Stomach smooth muscle (tissue), 2 donors: ENCODE measurements at regions not wholly inside any gene's neighbourhood (a gene's known extent, or its start where the extent isn't known, plus 50 kb on each side); places are given as distances from the start of the nearest gene placed in this dataset.

ENCODE experiments used
- H3K27ac ChIP-seq: one replicate; pipeline ENCODE4 v1.7.0; 2013; ENCODE audit warnings: mild to moderate bottlenecking, low read length, inconsistent platforms
- H3K27me3 ChIP-seq, 2 donors: one replicate each; pipeline ENCODE4 v1.7.0; 2013; ENCODE audit warnings: low read length in 2 of 2; ENCODE audit not compliant: insufficient read depth in 2 of 2, control insufficient read depth in 1 of 2
- H3K36me3 ChIP-seq, 2 donors: one replicate each; pipeline ENCODE4 v1.7.0; 2013; ENCODE audit warnings: low read length in 2 of 2; ENCODE audit not compliant: control insufficient read depth in 2 of 2, insufficient read depth in 2 of 2
- H3K4me1 ChIP-seq: one replicate; pipeline ENCODE4 v1.7.0; 2013; ENCODE audit warnings: low read length; ENCODE audit not compliant: control insufficient read depth, insufficient read depth
- H3K4me3 ChIP-seq, 2 donors: one replicate each; pipeline ENCODE4 v1.7.0; 2013; ENCODE audit warnings: low read length in 2 of 2
- H3K9ac ChIP-seq, 2 donors: one replicate each; pipeline ENCODE4 v1.7.0; 2013; ENCODE audit warnings: low read length in 2 of 2, mild to moderate bottlenecking in 1 of 2
- H3K9me3 ChIP-seq, 2 donors: one replicate each; pipeline ENCODE4 v1.7.0; 2013; ENCODE audit warnings: low read length in 2 of 2; ENCODE audit not compliant: control insufficient read depth in 2 of 2
- donor health status: healthy.
- donor health status: Pancreatic carcinoma.

GRCh38 chr6:56345376-56345995, 98.1 kb upstream of the COL21A1 start:
- H3K36me3 ChIP-seq: no peaks in the 10 kb centered on the region
- no peak overlapping the region for H3K27ac ChIP-seq
- no peaks in the 10 kb centered on the region for H3K4me1 ChIP-seq
- H3K9ac ChIP-seq: no peak overlapping the region
- H3K4me3 ChIP-seq: no peak overlapping the region
- no peaks in the 10 kb centered on the region for H3K9me3 ChIP-seq
- no peaks in the 10 kb centered on the region for H3K27me3 ChIP-seq

DNA sequence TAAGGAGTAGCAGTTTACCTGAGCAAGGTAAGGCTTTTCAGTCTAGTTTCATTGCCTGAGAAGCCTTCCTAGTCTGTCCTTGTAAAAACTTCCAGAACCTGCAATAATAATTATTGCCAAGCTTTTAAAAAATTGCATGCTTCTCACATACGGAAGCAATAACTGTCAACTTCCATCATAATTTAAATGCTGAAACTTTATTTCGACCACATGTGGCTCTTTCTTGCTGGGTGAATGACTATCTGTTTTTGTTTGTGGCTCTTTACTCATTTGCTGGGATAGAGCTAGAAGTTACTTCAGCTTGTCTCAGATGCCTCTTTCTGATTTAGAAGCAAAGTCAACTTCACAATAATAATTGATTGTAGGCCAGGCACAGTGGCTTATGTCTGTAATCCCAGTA, 95.9 kb upstream of the COL21A1 start:
- Histone ChIP-seq H3K36me3 (no peaks in the 10 kb centered on the region), H3K27me3 (no peaks in the 10 kb centered on the region), H3K4me1 (no peaks in the 10 kb centered on the region), H3K9me3 (no peaks in the 10 kb centered on the region), H3K4me3 (no peak overlapping the region), H3K27ac (no peak overlapping the region), H3K9ac (no peak overlapping the region)

GRCh38 chr6:56339524-56339923, 92.1 kb upstream of the COL21A1 start:
- H3K4me3 ChIP-seq: no peak overlapping the region
- H3K9me3 ChIP-seq: no peaks in the 10 kb centered on the region
- no peaks in the 10 kb centered on the region for H3K27me3 ChIP-seq
- H3K9ac ChIP-seq: no peak overlapping the region
- no peak overlapping the region for H3K27ac ChIP-seq
- H3K4me1 ChIP-seq: no peaks in the 10 kb centered on the region
- H3K36me3 ChIP-seq: no peaks in the 10 kb centered on the region

DNA sequence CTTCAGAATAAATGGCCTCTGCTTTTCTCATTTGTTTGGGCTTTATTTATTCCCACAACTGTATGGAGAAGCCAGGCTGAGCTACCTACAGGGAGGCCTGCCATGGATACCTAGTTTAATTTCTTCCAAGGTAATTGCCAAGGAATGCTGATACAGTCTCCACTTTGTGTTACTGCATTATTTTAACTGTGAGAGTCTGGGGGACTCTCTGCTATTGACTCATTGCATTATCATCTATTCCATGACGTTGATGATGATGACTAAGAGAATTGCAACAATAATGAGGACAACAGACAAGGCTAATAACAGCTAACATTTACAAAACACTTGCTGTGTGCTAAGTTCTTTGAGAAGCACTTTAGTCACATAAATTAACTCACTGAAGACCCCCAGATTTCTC, 88.3 kb upstream of the COL21A1 start:
- no peaks in the 10 kb centered on the region for H3K36me3 ChIP-seq
- H3K4me3 ChIP-seq: no peak overlapping the region
- no peak overlapping the region for H3K27ac ChIP-seq
- no peak overlapping the region for H3K9ac ChIP-seq
- H3K9me3 ChIP-seq: no peaks in the 10 kb centered on the region
- H3K4me1 ChIP-seq: no peaks in the 10 kb centered on the region
- H3K27me3 ChIP-seq: no peaks in the 10 kb centered on the region

GRCh38 chr6:56334937-56335336, 87.6 kb upstream of the COL21A1 start:
- H3K27ac ChIP-seq: no peak overlapping the region
- H3K27me3 ChIP-seq: no peaks in the 10 kb centered on the region
- H3K36me3 ChIP-seq: no peaks in the 10 kb centered on the region
- no peaks in the 10 kb centered on the region for H3K4me1 ChIP-seq
- H3K4me3 ChIP-seq: no peak overlapping the region
- no peaks in the 10 kb centered on the region for H3K9me3 ChIP-seq
- H3K9ac ChIP-seq: no peak overlapping the region

DNA sequence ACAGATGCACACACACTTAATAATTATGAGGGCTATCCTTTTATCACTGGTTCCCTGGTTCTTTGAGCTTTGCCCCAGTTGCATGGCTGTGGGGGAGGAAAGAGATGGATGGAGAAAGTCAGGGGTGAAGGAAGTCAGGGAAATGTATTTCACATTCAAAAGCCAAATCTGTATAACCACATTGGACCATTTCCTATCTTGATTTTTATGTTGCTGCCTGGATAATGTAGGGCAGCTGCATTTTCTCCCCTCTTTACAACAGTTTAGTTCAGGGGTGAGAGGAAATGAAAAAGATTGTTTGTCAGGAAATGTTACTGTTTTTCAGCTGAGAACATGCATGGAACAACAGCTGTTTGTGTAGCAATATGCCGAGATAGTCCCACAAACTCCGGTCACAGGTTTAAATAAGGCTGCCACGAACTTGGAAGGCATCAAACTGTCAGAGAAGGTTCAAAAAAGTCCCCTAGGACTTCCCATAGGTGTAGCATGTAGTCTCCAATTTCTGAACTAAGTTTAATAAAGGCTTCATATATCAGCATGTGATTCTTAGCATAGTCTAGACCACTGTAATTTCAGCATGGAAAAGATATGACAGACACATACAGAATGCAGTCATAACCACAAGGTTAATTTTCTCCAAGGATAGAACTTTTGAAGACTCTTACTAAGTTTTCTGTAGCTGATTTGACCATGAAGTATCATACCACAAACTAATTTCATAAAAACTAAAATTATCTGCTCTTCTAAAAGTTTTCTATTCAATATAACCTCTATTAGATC, 82.1 kb upstream of the COL21A1 start:
- H3K4me3 ChIP-seq: no peak overlapping the region
- no peaks in the 10 kb centered on the region for H3K27me3 ChIP-seq
- H3K4me1 ChIP-seq: no peaks in the 10 kb centered on the region
- no peak overlapping the region for H3K9ac ChIP-seq
- no peaks in the 10 kb centered on the region for H3K36me3 ChIP-seq
- no peak overlapping the region for H3K27ac ChIP-seq
- H3K9me3 ChIP-seq: no peaks in the 10 kb centered on the region

DNA sequence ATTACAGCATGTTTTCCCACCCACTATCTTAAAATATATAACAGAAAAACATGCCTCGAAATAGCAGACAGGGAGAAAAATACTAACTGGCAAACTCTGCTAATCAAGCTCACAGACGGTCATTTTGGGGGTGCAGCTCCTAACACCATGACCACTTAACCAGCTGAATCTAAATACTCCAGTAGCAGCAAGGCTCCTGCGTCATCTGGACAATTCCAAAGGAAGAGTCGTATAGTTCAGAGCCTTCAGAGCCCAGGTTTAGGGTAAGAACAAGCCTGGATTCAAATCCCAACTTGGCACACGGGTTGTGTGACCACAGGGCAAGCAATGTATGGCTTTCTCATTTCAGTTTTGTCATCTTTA, 81.3 kb upstream of the COL21A1 start:
- Histone ChIP-seq H3K36me3 (no peaks in the 10 kb centered on the region), H3K4me3 (no peak overlapping the region), H3K9me3 (no peaks in the 10 kb centered on the region), H3K9ac (no peak overlapping the region), H3K4me1 (no peaks in the 10 kb centered on the region), H3K27ac (no peak overlapping the region), H3K27me3 (no peaks in the 10 kb centered on the region)

GRCh38 chr6:56327946-56328727, 80.8 kb upstream of the COL21A1 start:
- H3K9ac ChIP-seq: no peak overlapping the region
- no peak overlapping the region for H3K27ac ChIP-seq

GRCh38 chr6:56324396-56324795, 77.0 kb upstream of the COL21A1 start:
- H3K4me1 ChIP-seq: no peaks in the 10 kb centered on the region
- H3K4me3 ChIP-seq: no peak overlapping the region
- no peak overlapping the region for H3K9ac ChIP-seq
- H3K27me3 ChIP-seq: no peaks in the 10 kb centered on the region
- H3K9me3 ChIP-seq: no peaks in the 10 kb centered on the region
- H3K36me3 ChIP-seq: no peaks in the 10 kb centered on the region
- H3K27ac ChIP-seq: no peak overlapping the region

More at GRCh38 chr6:56327946-56328727, 80.8 kb upstream of the COL21A1 start:
- Histone ChIP-seq H3K36me3 (no peaks in the 10 kb centered on the region), H3K27me3 (no peaks in the 10 kb centered on the region), H3K9me3 (no peaks in the 10 kb centered on the region), H3K4me1 (no peaks in the 10 kb centered on the region), H3K4me3 (no peak overlapping the region)

GRCh38 chr6:56318851-56319250, 71.5 kb upstream of the COL21A1 start:
- H3K9ac ChIP-seq: no peak overlapping the region
- H3K4me1 ChIP-seq: no peaks in the 10 kb centered on the region
- H3K27ac ChIP-seq: no peak overlapping the region
- H3K9me3 ChIP-seq: no peaks in the 10 kb centered on the region
- H3K36me3 ChIP-seq: no peaks in the 10 kb centered on the region
- H3K27me3 ChIP-seq: no peaks in the 10 kb centered on the region
- H3K4me3 ChIP-seq: no peak overlapping the region
